ENCODE measurements at regions not wholly inside any gene's neighbourhood (a gene's known extent, or its start where the extent isn't known, plus 50 kb on each side); places are given as distances from the start of the nearest gene placed in this dataset.

GRCh38 chr18:60982928-60983327 lies 350.3 kb upstream of the CDH20 start:
- no peak for DNase-seq

- no peak for DNase-seq
Measured at GRCh38 chr18:60984510-60984909, 348.7 kb upstream of the CDH20 start.

GRCh38 chr18:60987963-60988362 lies 345.3 kb upstream of the CDH20 start:
- DNase-seq, result no peak

GRCh38 chr18:60996326-60996725 lies 336.9 kb upstream of the CDH20 start:
- DNase-seq, result no peak

- DNase-seq, result no peak
Measured at GRCh38 chr18:60996822-60997221, 336.4 kb upstream of the CDH20 start.

DNA sequence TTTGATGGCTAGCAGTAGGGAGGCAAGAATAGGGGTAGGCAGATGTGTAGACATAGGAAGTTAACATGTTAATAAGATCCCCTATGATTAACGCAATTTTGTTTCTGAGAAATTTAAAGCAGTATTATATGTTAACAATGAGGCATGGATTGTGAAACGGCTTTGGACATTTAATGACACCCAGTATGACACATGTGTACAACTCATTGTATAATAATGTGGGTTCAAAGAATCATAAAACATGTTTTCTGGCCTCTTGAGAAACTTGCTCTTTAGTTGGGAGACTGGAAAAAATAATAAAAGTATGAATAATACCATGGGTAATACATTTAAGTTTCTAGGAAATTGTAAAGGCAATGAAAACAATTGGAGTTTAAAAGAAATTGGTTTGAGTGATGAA lies 332.1 kb upstream of the CDH20 start:
- no peak for DNase-seq

GRCh38 chr18:61006687-61007224 lies 326.5 kb upstream of the CDH20 start:
- DNase-seq, result no peak

- DNase-seq, result no peak
Measured at GRCh38 chr18:61019338-61020301, 313.6 kb upstream of the CDH20 start.

DNA sequence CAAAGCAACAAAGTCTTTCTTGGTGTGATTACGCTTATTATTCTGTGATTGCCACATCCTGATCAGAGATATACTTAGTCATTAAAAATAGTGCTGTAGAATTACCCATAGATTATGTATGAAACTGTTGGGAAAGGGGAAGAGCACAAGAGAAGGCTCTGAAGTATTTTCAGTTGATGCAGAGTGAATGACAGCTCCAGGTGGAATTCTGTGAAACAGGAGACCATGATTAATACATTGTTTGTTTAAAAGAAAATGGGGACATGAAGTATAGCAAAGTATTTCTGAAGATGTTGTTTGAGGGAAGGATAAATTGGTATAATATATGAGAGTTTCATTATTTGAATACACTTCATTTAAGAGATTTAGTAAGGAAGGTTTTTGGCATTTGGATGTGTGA lies 307.6 kb upstream of the CDH20 start:
- DNase-seq, result peak in 1 of 2 experiments; percentile 72

- no peak for DNase-seq
Measured at GRCh38 chr18:61031626-61032025, 301.6 kb upstream of the CDH20 start.

- DNase-seq, result no peak
Measured at GRCh38 chr18:61034580-61034979, 298.6 kb upstream of the CDH20 start.

DNA sequence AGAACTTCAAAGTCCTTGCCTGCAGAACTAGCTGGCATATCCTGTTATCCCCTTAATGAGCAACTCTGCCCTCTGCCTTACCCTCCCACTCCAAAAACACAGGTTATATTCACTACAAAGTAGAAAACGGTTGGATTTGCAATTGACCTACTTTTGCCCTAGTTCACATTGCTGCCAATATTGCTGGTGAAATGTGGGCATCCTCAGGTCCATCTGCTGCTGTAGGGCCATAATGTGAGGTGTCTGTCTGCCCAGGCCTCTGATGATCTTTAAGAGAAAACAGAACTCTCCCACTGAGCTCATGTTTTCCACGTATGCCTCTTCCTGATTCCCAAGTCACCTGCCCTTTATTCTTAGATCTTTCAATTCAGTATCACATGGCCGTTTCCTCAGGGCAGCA lies 294.0 kb upstream of the CDH20 start:
- DNase-seq, result no peak

DNA sequence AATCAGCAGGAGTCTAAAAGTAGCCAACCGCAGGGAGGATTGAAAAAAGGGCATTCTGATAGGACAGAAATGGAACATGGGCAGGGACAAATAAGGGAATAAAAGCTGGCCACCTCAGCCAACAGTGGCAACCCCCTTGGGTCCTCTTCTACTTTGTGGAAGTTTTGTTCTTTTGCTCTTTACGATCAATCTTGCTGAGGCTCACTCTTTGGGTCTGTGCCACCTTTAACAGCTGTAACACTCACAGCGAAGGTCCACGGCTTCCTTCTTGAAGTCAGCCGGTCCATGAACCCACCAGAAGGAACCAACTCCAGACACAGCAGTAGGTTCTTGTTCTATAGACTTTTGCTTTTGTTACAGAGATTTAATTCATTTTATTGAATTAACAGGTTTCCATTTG lies 285.4 kb upstream of the CDH20 start:
- DNase-seq, result no peak

GRCh38 chr18:61057443-61057842 lies 275.8 kb upstream of the CDH20 start:
- no peak for DNase-seq

- no peak for DNase-seq
Measured at GRCh38 chr18:61062258-61062657, 271.0 kb upstream of the CDH20 start.

DNA sequence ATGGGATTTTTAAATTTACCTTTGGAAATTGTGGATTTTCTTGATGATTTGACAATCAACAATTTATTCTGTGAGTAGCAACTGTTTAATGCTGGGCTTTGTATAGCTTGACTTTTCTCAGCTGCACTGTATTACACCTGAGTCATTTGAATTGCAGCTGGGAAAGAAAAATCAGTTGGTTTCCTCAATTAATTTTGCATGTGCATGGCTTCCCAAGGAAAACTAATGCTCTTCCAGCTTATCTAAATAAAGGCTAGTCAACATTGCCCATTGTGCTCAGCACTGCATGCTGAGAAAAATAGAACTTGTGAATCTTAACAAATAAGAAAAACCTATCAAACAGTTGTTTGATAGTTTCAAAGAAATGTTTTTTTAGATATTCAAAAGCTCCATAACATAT lies 268.3 kb upstream of the CDH20 start:
- DNase-seq, result peak; percentile 85 to 87

GRCh38 chr18:61076986-61077385 lies 256.2 kb upstream of the CDH20 start:
- DNase-seq, result peak; percentile 65 to 81

DNA sequence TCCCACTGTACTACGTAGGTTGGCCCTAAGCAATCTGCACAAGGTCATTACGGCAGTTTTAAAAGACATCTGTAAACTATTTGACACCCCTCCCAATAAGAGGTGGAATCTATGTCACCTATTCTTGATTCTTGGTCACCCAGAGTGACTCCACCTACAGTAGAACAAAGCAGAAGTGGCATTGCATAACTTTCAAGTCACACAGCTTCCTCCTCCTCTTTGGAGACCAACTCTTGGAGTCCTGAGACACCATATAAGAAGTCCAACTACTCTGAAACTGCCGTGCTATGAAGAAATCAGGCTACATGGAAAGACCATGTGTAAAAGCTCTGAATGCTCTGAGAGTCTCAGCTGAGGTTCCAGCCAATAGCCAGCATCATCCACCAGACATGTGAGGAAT lies 253.5 kb upstream of the CDH20 start:
- DNase-seq, result no peak

GRCh38 chr18:61080954-61081528 lies 252.2 kb upstream of the CDH20 start:
- DNase-seq, result no peak

- no peak for DNase-seq
Measured at GRCh38 chr18:61082976-61083630, 250.1 kb upstream of the CDH20 start.

DNA sequence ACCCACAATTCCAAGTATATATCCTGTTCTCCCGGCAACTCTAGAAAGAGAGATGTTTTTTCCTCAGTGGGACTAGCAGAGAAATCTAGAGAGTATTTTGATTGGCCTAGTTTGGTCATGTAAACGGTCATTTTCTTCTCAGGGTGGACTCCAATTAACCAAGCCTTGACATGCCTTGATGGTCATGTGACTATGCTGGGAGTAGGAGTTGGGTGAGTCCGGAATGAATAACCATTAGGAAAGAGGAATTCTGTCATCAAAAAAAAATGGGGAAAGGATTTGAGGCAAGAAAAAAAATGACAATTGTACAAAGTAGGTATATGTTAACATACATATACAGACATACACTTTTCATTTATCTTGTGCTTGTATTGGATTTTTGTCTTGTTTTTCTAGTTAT lies 248.2 kb upstream of the CDH20 start:
- no peak for DNase-seq

- DNase-seq, result no peak
Measured at GRCh38 chr18:61085761-61086160, 247.5 kb upstream of the CDH20 start.

- no peak for DNase-seq
Measured at GRCh38 chr18:61086657-61087056, 246.6 kb upstream of the CDH20 start.

GRCh38 chr18:61091379-61091778 lies 241.9 kb upstream of the CDH20 start:
- DNase-seq, result no peak

Measured in NCI-H1930 (cell line).